Endothelial cell (in vitro differentiated cells): ENCODE measurements at regions not wholly inside any gene's neighbourhood (a gene's known extent, or its start where the extent isn't known, plus 50 kb on each side); places are given as distances from the start of the nearest gene placed in this dataset.

Experiments
- DNase-seq: peaks from one replicate; pipeline ENCODE4 v3.0.0; 2021; ENCODE audit warnings: low spot score
- H3K27ac Mint-ChIP-seq: one replicate; pipeline ENCODE4 v1.8.0; 2021; ENCODE audit warnings: mixed read lengths, inconsistent platforms; ENCODE audit not compliant: unreplicated experiment
- H3K27me3 Mint-ChIP-seq: one replicate; pipeline ENCODE4 v1.8.0; 2021; ENCODE audit warnings: mild to moderate bottlenecking, moderate library complexity, mixed read lengths, inconsistent platforms; ENCODE audit not compliant: unreplicated experiment
- H3K36me3 Mint-ChIP-seq: one replicate; pipeline ENCODE4 v1.8.0; 2021; ENCODE audit warnings: mild to moderate bottlenecking, low read depth, mixed read lengths, inconsistent platforms; ENCODE audit not compliant: unreplicated experiment
- H3K4me1 Mint-ChIP-seq: one replicate; pipeline ENCODE4 v1.8.0; 2021; ENCODE audit warnings: mild to moderate bottlenecking, mixed read lengths, inconsistent platforms; ENCODE audit not compliant: unreplicated experiment
- H3K4me3 Mint-ChIP-seq: one replicate; pipeline ENCODE4 v1.8.0; 2021; ENCODE audit warnings: mild to moderate bottlenecking, mixed read lengths, inconsistent platforms; ENCODE audit not compliant: unreplicated experiment
- H3K9me3 Mint-ChIP-seq: one replicate; pipeline ENCODE4 v1.8.0; 2021; ENCODE audit warnings: mixed read lengths, inconsistent platforms; ENCODE audit not compliant: unreplicated experiment
- CTCF ChIP-seq: fragments of 200-600 bp; sonication (generic); IDR thresholded peaks from one replicate; pipeline ENCODE4 v1.5.0; 2021; ENCODE audit warnings: antibody characterized with exemption; ENCODE audit not compliant: unreplicated experiment

GRCh38 chr10:29063806-29064644 lies 224.8 kb upstream of the LYZL1 start:
- TF ChIP-seq CTCF: no peak
- H3K27me3 Mint-ChIP-seq: no peaks in the 10 kb centered on the region
- DNase-seq: no peak
- no peaks in the 10 kb centered on the region for H3K9me3 Mint-ChIP-seq
- no peaks in the 10 kb centered on the region for H3K36me3 Mint-ChIP-seq
- no peak overlapping the region for H3K27ac Mint-ChIP-seq
- H3K4me3 Mint-ChIP-seq: no peak overlapping the region
- H3K4me1 Mint-ChIP-seq: no peaks in the 10 kb centered on the region

DNA sequence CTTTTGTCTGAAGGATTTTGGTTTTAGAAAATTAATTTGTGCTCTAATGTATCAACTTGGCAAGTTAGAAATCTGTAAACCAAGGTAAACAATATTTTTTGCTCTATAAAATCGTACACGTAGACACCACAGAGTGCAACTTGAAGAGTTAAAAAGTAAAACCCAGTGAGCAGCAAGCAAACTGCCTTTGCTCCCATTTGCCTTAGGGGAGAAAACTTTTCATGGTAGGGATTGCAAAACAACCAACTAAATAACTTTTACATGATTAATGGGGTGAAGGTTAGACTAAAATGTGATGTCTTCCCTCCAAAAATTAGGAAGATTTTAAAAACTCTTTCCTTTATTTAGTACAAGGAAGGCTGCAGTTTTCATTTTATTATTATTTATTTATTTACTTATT lies 224.2 kb upstream of the LYZL1 start:
- Mint-ChIP-seq H3K4me1 (no peaks in the 10 kb centered on the region), H3K36me3 (no peaks in the 10 kb centered on the region), H3K4me3 (no peak overlapping the region), H3K9me3 (no peaks in the 10 kb centered on the region), H3K27ac (no peak overlapping the region), H3K27me3 (no peaks in the 10 kb centered on the region)
- DNase-seq: no peak
- no peak for TF ChIP-seq CTCF

- Mint-ChIP-seq H3K4me3 (no peak overlapping the region), H3K36me3 (no peaks in the 10 kb centered on the region), H3K27me3 (no peaks in the 10 kb centered on the region), H3K9me3 (no peaks in the 10 kb centered on the region), H3K27ac (no peak overlapping the region), H3K4me1 (no peaks in the 10 kb centered on the region)
- DNase-seq: no peak
- no peak for TF ChIP-seq CTCF
Observed at GRCh38 chr10:29067161-29067560, 221.7 kb upstream of the LYZL1 start.

DNA sequence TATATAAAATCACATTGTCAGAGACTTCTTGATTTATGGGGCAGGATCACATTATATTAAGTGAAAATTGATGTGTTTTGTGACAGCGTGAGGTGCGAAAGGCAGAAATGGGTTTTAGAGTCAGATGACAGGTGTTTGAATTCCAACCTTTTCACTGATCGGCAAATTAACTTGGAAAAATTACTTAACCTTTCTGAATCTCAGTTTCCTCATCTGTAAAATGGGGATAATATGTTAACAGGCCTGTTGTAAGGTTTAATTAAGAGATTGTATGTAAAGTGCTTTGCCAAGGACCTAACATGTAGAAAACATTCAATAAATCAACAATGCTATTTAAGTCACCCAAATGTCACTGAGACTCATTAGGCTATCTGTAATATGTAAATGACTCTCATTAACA lies 221.2 kb upstream of the LYZL1 start:
- no peaks in the 10 kb centered on the region for H3K4me1 Mint-ChIP-seq
- H3K9me3 Mint-ChIP-seq: no peaks in the 10 kb centered on the region
- H3K27me3 Mint-ChIP-seq: no peaks in the 10 kb centered on the region
- no peak for DNase-seq
- no peak for TF ChIP-seq CTCF
- H3K27ac Mint-ChIP-seq: no peak overlapping the region
- H3K4me3 Mint-ChIP-seq: no peak overlapping the region
- H3K36me3 Mint-ChIP-seq: no peaks in the 10 kb centered on the region

DNA sequence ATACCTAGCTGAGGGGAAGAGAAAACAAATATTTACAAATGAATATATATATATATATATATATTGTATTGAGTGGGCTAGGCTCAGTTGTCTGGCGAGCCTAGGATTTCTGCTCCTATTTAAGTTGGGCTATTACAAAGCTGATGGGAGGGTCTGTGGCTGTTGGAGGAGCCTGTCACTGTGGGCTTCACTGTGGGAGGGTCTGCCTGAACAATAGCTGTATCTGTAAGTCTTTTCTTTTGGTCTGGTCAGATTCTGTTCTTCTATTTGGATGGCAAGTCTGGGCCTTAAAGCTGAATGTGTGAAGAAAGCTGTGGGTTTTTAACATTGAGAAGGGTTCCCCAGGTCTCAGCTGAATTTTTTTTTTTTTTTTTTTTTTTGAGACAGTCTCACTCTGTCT lies 220.6 kb upstream of the LYZL1 start:
- no peak for TF ChIP-seq CTCF
- H3K4me1 Mint-ChIP-seq: no peaks in the 10 kb centered on the region
- H3K36me3 Mint-ChIP-seq: no peaks in the 10 kb centered on the region
- H3K27me3 Mint-ChIP-seq: no peaks in the 10 kb centered on the region
- H3K27ac Mint-ChIP-seq: no peak overlapping the region
- no peaks in the 10 kb centered on the region for H3K9me3 Mint-ChIP-seq
- DNase-seq: no peak
- H3K4me3 Mint-ChIP-seq: no peak overlapping the region
